HCT116 (cell line): ENCODE measurements at regions not wholly inside any gene's neighbourhood (a gene's known extent, or its start where the extent isn't known, plus 50 kb on each side); places are given as distances from the start of the nearest gene placed in this dataset.
"Not testable (repeated sequence)": the region's sequence is repeated elsewhere in the genome, so short reads cannot be mapped to it uniquely, and the experiment has no call there.

ENCODE experiments used
- ATAC-seq: fragments of 200-7000 bp; cut with Tn5 transposase; 2 replicates; pipeline ENCODE4 v1.9.1; 2020; ENCODE audit warnings: mild to moderate bottlenecking, moderate library complexity
- BruUV-seq: library from RNA; stranded (reverse); fragments of 400-500 nt; replicated peaks from 2 replicates; lab custom pipeline; 2021; lab: Mats Ljungman, UMichigan
- CTCF ChIA-PET: fragments of 300-600 bp; sonication (Branson Sonifier 250); formaldehyde crosslinking; loops from one replicate; lab custom pipeline; 2021; ENCODE audit warnings: antibody characterized with exemption; lab: Charles Lee
- POLR2A ChIA-PET: fragments of 300-600, 350-600 bp; sonication (Branson Sonifier 250); formaldehyde crosslinking; loops from one replicate; lab custom pipeline; 2021; ENCODE audit warnings: antibody characterized with exemption; lab: Charles Lee
- RAD21 ChIA-PET, 2 experiments: fragments of 300-600 bp; sonication (Branson Sonifier 250); formaldehyde crosslinking; loops; one replicate each; lab custom pipeline; 2023; ENCODE audit warnings: low total read pairs in 2 of 2; ENCODE audit not compliant: uncharacterized antibody in 2 of 2, unreplicated experiment in 2 of 2, low non-redundant PET in 1 of 2; lab: Charles Lee
- DNase-seq: peaks from one replicate; pipeline ENCODE4 v3.0.0-alpha.2; 2010; ENCODE audit warnings: low read depth, low spot score
- H2AFZ ChIP-seq: fragments of 200-600 bp; shearing (Covaris generic), sonication (generic); 2 replicates; pipeline ENCODE4 v1.6.1; 2017; ENCODE audit warnings: low read depth, mixed run types, mixed read lengths, antibody characterized with exemption, low read length; ENCODE audit not compliant: poor library complexity, severe bottlenecking
- H3K27ac ChIP-seq: 2 replicates; pipeline ENCODE4 v1.5.1; 2012; ENCODE audit warnings: low read depth, low read length
- H3K27me3 ChIP-seq: fragments of 200-600 bp; sonication (generic); 2 replicates; pipeline ENCODE4 v1.6.1; 2016; ENCODE audit warnings: mixed run types, low read length, mixed read lengths; ENCODE audit not compliant: insufficient read depth
- H3K36me3 ChIP-seq, 2 experiments: fragments of 200-500 bp in 1 of 2; fragments of 200-600 bp in 1 of 2; sonication (Bioruptor generic) in 1 of 2; sonication (generic) in 1 of 2; 2 replicates each; pipeline versions ENCODE4 v1.5.1 to v1.6.1; 2014 to 2016; ENCODE audit warnings: low read length in 2 of 2, inconsistent platforms in 1 of 2, mixed read lengths in 1 of 2, mixed run types in 1 of 2; ENCODE audit not compliant: insufficient read depth in 2 of 2, control insufficient read depth in 1 of 2
- H3K4me1 ChIP-seq, 2 experiments: fragments of 200-600 bp in 1 of 2; sonication (generic) in 1 of 2; 2 replicates each; pipeline versions ENCODE4 v1.5.1 to v1.6.1; 2012 to 2017; ENCODE audit warnings: low read length in 2 of 2, inconsistent platforms in 1 of 2, mild to moderate bottlenecking in 1 of 2, mixed read lengths in 1 of 2, mixed run types in 1 of 2, moderate library complexity in 1 of 2; ENCODE audit not compliant: insufficient read depth in 2 of 2, control insufficient read depth in 1 of 2
- H3K4me2 ChIP-seq: fragments of 200-600 bp; sonication (generic); 2 replicates; pipeline ENCODE4 v1.6.1; 2017; ENCODE audit warnings: mixed run types, low read length, mixed read lengths
- H3K4me3 ChIP-seq, 2 experiments: fragments of 200-600 bp in 1 of 2; sonication (generic) in 1 of 2; replicated peaks in 1 of 2; 2 replicates each; pipeline ENCODE4 v1.5.1; 2011 to 2016; ENCODE audit warnings: low read length in 2 of 2, control low read depth in 1 of 2, low read depth in 1 of 2, mild to moderate bottlenecking in 1 of 2, mixed read lengths in 1 of 2, mixed run types in 1 of 2
- H3K79me2 ChIP-seq: fragments of 200-600 bp; sonication (generic); 2 replicates; pipeline ENCODE4 v1.6.1; 2017; ENCODE audit warnings: mild to moderate bottlenecking, mixed run types, low read length, moderate library complexity, mixed read lengths; ENCODE audit not compliant: insufficient read depth
- H3K9ac ChIP-seq: fragments of 200-600 bp; sonication (generic); 2 replicates; pipeline ENCODE4 v1.6.1; 2016; ENCODE audit warnings: low read length, mixed read lengths
- H3K9me2 ChIP-seq: fragments of 200-600 bp; sonication (generic), shearing (Covaris generic); 2 replicates; pipeline ENCODE4 v1.6.1; 2017; ENCODE audit warnings: mixed run types, mild to moderate bottlenecking, moderate library complexity; ENCODE audit not compliant: insufficient read depth
- H3K9me3 ChIP-seq, 2 experiments: fragments of 200-500 bp in 1 of 2; fragments of 200-600 bp in 1 of 2; sonication (Bioruptor generic) in 1 of 2; sonication (generic) in 1 of 2; 2 replicates each; pipeline ENCODE4 v1.6.1; 2014 to 2017; ENCODE audit warnings: low read length in 2 of 2, mixed read lengths in 2 of 2, inconsistent platforms in 1 of 2, low read depth in 1 of 2, mild to moderate bottlenecking in 1 of 2, mixed run types in 1 of 2, moderate library complexity in 1 of 2; ENCODE audit not compliant: control insufficient read depth in 1 of 2, insufficient read depth in 1 of 2
- H4K20me1 ChIP-seq: fragments of 200-600 bp; sonication (generic), shearing (Covaris generic); 2 replicates; pipeline ENCODE4 v1.6.1; 2017; ENCODE audit warnings: mixed run types, mild to moderate bottlenecking, moderate library complexity; ENCODE audit not compliant: insufficient read depth
- FOSL1 ChIP-seq: IDR thresholded peaks from 2 replicates; pipeline ENCODE4 v1.6.1; 2012; ENCODE audit warnings: low read depth
- intact Hi-C: fragments of 100-400 bp; cut with micrococcal nuclease; formaldehyde crosslinking; loops from 2 replicates; pipeline ENCODE4 v1.10.0; 2022

- H3K27me3 ChIP-seq, DNase-seq, RAD21 ChIA-PET, H3K27ac ChIP-seq, H3K36me3 ChIP-seq, H3K9ac ChIP-seq, H3K4me2 ChIP-seq, H3K4me3 ChIP-seq, H2AFZ ChIP-seq, H3K79me2 ChIP-seq, H4K20me1 ChIP-seq, H3K9me3 ChIP-seq, BruUV-seq, intact Hi-C loops, POLR2A ChIA-PET, H3K9me2 ChIP-seq, CTCF ChIA-PET, ATAC-seq: not testable (repeated sequence)
- peak; percentile 54 for TF ChIP-seq FOSL1
- H3K4me1 ChIP-seq, result peaks cover 21 to 44% of the 10 kb centered on the region in 2 experiments
These were observed 135.2 kb upstream of the ZNF469 start for GRCh38 chr16:88247583-88247966.

GRCh38 chr16:88248761-88249160 lies 134.0 kb upstream of the ZNF469 start:
- H3K4me2 ChIP-seq, DNase-seq, H3K36me3 ChIP-seq, H4K20me1 ChIP-seq, H3K79me2 ChIP-seq, POLR2A ChIA-PET, ATAC-seq, intact Hi-C loops, H3K9me3 ChIP-seq, H3K27ac ChIP-seq, H3K27me3 ChIP-seq, H3K9me2 ChIP-seq, H2AFZ ChIP-seq, H3K4me3 ChIP-seq, H3K9ac ChIP-seq, BruUV-seq, RAD21 ChIA-PET, CTCF ChIA-PET: not testable (repeated sequence)
- H3K4me1 ChIP-seq, result peaks cover 20 to 35% of the 10 kb centered on the region in 2 experiments

- H3K4me3 ChIP-seq, ATAC-seq, H3K4me2 ChIP-seq, BruUV-seq, H3K36me3 ChIP-seq, H3K27me3 ChIP-seq, H3K9me3 ChIP-seq, H4K20me1 ChIP-seq, H2AFZ ChIP-seq, RAD21 ChIA-PET, H3K79me2 ChIP-seq, POLR2A ChIA-PET, H3K9me2 ChIP-seq, DNase-seq, H3K27ac ChIP-seq, CTCF ChIA-PET, intact Hi-C loops, H3K9ac ChIP-seq: not testable (repeated sequence)
- H3K4me1 ChIP-seq, result peaks cover 11 to 22% of the 10 kb centered on the region in 2 experiments
These were observed 132.4 kb upstream of the ZNF469 start for GRCh38 chr16:88250381-88250780.

- CTCF ChIA-PET, H3K9me3 ChIP-seq, H3K4me1 ChIP-seq, H2AFZ ChIP-seq, RAD21 ChIA-PET, DNase-seq, H3K9me2 ChIP-seq, POLR2A ChIA-PET, intact Hi-C loops, H3K4me3 ChIP-seq, H4K20me1 ChIP-seq, BruUV-seq, H3K36me3 ChIP-seq, H3K27me3 ChIP-seq, ATAC-seq, H3K9ac ChIP-seq, H3K4me2 ChIP-seq, H3K79me2 ChIP-seq, H3K27ac ChIP-seq: not testable (repeated sequence)
These were observed 130.5 kb upstream of the ZNF469 start for GRCh38 chr16:88252057-88252794.
